ENCODE measurements at regions not wholly inside any gene's neighbourhood (a gene's known extent, or its start where the extent isn't known, plus 50 kb on each side); places are given as distances from the start of the nearest gene placed in this dataset.

- intact Hi-C loops (cut with DNase I), result no loop called here
- no peaks in the 10 kb centered on the region for H3K9me3 ChIP-seq (ENCODE audit: control insufficient read depth in 2 of 3, insufficient read depth in 1 of 3, low read length in 3 of 3)
- no peaks in the 10 kb centered on the region for H3K27me3 ChIP-seq (ENCODE audit: control insufficient read depth, insufficient read depth, low read length)
- no peak overlapping the region for H3K4me3 ChIP-seq (ENCODE audit: low read length in 3 of 3)
- H3K27ac ChIP-seq (ENCODE audit: low read depth in 2 of 2, low read length in 2 of 2), result no peak overlapping the region
- FAIRE-seq (no peak), DNase-seq (no peak)
- no peaks in the 10 kb centered on the region for H3K4me1 ChIP-seq (ENCODE audit: control insufficient read depth in 2 of 3, insufficient read depth in 2 of 3, low read depth in 1 of 3, low read length in 3 of 3)
- H3K9ac ChIP-seq (ENCODE audit: low read length in 3 of 3), result no peak overlapping the region
- no peaks in the 10 kb centered on the region for H3K36me3 ChIP-seq (ENCODE audit: control insufficient read depth in 2 of 3, insufficient read depth in 3 of 3, low read length in 3 of 3)
- TF ChIP-seq CTCF (IDR thresholded peaks at IDR 0.05; ENCODE audit: borderline replicate concordance, extremely low read depth, insufficient read depth), result no peak
Observed at GRCh38 chr14:98700748-98701147, 571.2 kb downstream of the BCL11B start.

- TF ChIP-seq CTCF (IDR thresholded peaks at IDR 0.05; ENCODE audit: borderline replicate concordance, extremely low read depth, insufficient read depth), result no peak
- no peaks in the 10 kb centered on the region for H3K27me3 ChIP-seq (ENCODE audit: control insufficient read depth, insufficient read depth, low read length)
- no peak for DNase-seq
- H3K9ac ChIP-seq (ENCODE audit: low read length in 3 of 3), result no peak overlapping the region
- no peak overlapping the region for H3K27ac ChIP-seq (ENCODE audit: low read depth in 2 of 2, low read length in 2 of 2)
- intact Hi-C loops (cut with DNase I), result no loop called here
- no peaks in the 10 kb centered on the region for H3K36me3 ChIP-seq (ENCODE audit: control insufficient read depth in 2 of 3, insufficient read depth in 3 of 3, low read length in 3 of 3)
- no peaks in the 10 kb centered on the region for H3K4me1 ChIP-seq (ENCODE audit: control insufficient read depth in 2 of 3, insufficient read depth in 2 of 3, low read depth in 1 of 3, low read length in 3 of 3)
- FAIRE-seq, result no peak
- no peak overlapping the region for H3K4me3 ChIP-seq (ENCODE audit: low read length in 3 of 3)
- no peaks in the 10 kb centered on the region for H3K9me3 ChIP-seq (ENCODE audit: control insufficient read depth in 2 of 3, insufficient read depth in 1 of 3, low read length in 3 of 3)
Observed at GRCh38 chr14:98701377-98701776, 570.6 kb downstream of the BCL11B start.

GRCh38 chr14:98704441-98704840 lies 567.6 kb downstream of the BCL11B start:
- Histone ChIP-seq H3K27ac (ENCODE audit: low read depth in 2 of 2, low read length in 2 of 2) (no peak overlapping the region), H3K9me3 (ENCODE audit: control insufficient read depth in 2 of 3, insufficient read depth in 1 of 3, low read length in 3 of 3) (no peaks in the 10 kb centered on the region), H3K36me3 (ENCODE audit: control insufficient read depth in 2 of 3, insufficient read depth in 3 of 3, low read length in 3 of 3) (no peaks in the 10 kb centered on the region), H3K27me3 (ENCODE audit: control insufficient read depth, insufficient read depth, low read length) (no peaks in the 10 kb centered on the region), H3K4me3 (ENCODE audit: low read length in 3 of 3) (no peak overlapping the region), H3K4me1 (ENCODE audit: control insufficient read depth in 2 of 3, insufficient read depth in 2 of 3, low read depth in 1 of 3, low read length in 3 of 3) (no peaks in the 10 kb centered on the region), H3K9ac (ENCODE audit: low read length in 3 of 3) (no peak overlapping the region)
- no peak for FAIRE-seq
- no peak for TF ChIP-seq CTCF (IDR thresholded peaks at IDR 0.05; ENCODE audit: borderline replicate concordance, extremely low read depth, insufficient read depth)
- intact Hi-C loops (cut with DNase I), result no loop called here
- DNase-seq, result no peak

GRCh38 chr14:98705871-98706300 lies 566.1 kb downstream of the BCL11B start:
- Histone ChIP-seq H3K36me3 (ENCODE audit: control insufficient read depth in 2 of 3, insufficient read depth in 3 of 3, low read length in 3 of 3) (no peaks in the 10 kb centered on the region), H3K27ac (ENCODE audit: low read depth in 2 of 2, low read length in 2 of 2) (no peak overlapping the region), H3K27me3 (ENCODE audit: control insufficient read depth, insufficient read depth, low read length) (no peaks in the 10 kb centered on the region), H3K4me1 (ENCODE audit: control insufficient read depth in 2 of 3, insufficient read depth in 2 of 3, low read depth in 1 of 3, low read length in 3 of 3) (no peaks in the 10 kb centered on the region), H3K9me3 (ENCODE audit: control insufficient read depth in 2 of 3, insufficient read depth in 1 of 3, low read length in 3 of 3) (no peaks in the 10 kb centered on the region), H3K9ac (ENCODE audit: low read length in 3 of 3) (no peak overlapping the region), H3K4me3 (ENCODE audit: low read length in 3 of 3) (no peak overlapping the region)
- DNase-seq (no peak), FAIRE-seq (no peak)
- TF ChIP-seq CTCF (IDR thresholded peaks at IDR 0.05; ENCODE audit: borderline replicate concordance, extremely low read depth, insufficient read depth), result no peak
- intact Hi-C loops (cut with DNase I), result no loop called here

Measured in kidney (tissue), 13 donors.